Tongue (tissue), 1 donor: ENCODE measurements at regions not wholly inside any gene's neighbourhood (a gene's known extent, or its start where the extent isn't known, plus 50 kb on each side); places are given as distances from the start of the nearest gene placed in this dataset.

ENCODE experiments used
- DNase-seq: peaks from one replicate; pipeline ENCODE4 v3.0.0-alpha.2; 2015

- DNase-seq: peak; percentile 39
Measured at GRCh38 chr1:193588311-193589082, 402.1 kb upstream of the B3GALT2 start.

GRCh38 chr1:193584731-193585239, 398.4 kb upstream of the B3GALT2 start:
- no peak for DNase-seq

GRCh38 chr1:193581341-193581740, 394.9 kb upstream of the B3GALT2 start:
- DNase-seq: peak; percentile 63

GRCh38 chr1:193580419-193580818, 394.0 kb upstream of the B3GALT2 start:
- no peak for DNase-seq

- DNase-seq: no peak
Measured at GRCh38 chr1:193579323-193579722, 392.9 kb upstream of the B3GALT2 start.

- DNase-seq: no peak
Measured at GRCh38 chr1:193574913-193575312, 388.5 kb upstream of the B3GALT2 start.

GRCh38 chr1:193569983-193570269, 383.5 kb upstream of the B3GALT2 start:
- DNase-seq: no peak

GRCh38 chr1:193569096-193569982, 382.9 kb upstream of the B3GALT2 start:
- DNase-seq: no peak

- DNase-seq: no peak
Measured at GRCh38 chr1:193568512-193568911, 382.1 kb upstream of the B3GALT2 start.

- no peak for DNase-seq
Measured at GRCh38 chr1:193567937-193568336, 381.5 kb upstream of the B3GALT2 start.

GRCh38 chr1:193566735-193567134, 380.3 kb upstream of the B3GALT2 start:
- DNase-seq: no peak

- no peak for DNase-seq
Measured at GRCh38 chr1:193565971-193566577, 379.7 kb upstream of the B3GALT2 start.

GRCh38 chr1:193562121-193562520, 375.7 kb upstream of the B3GALT2 start:
- DNase-seq: no peak

GRCh38 chr1:193558491-193559028, 372.1 kb upstream of the B3GALT2 start:
- DNase-seq: no peak

- DNase-seq: no peak
Measured at GRCh38 chr1:193555662-193556441, 369.4 kb upstream of the B3GALT2 start.

- no peak for DNase-seq
Measured at GRCh38 chr1:193553564-193553963, 367.2 kb upstream of the B3GALT2 start.

GRCh38 chr1:193552274-193552673, 365.9 kb upstream of the B3GALT2 start:
- DNase-seq: no peak

GRCh38 chr1:193549081-193549480, 362.7 kb upstream of the B3GALT2 start:
- DNase-seq: no peak

- no peak for DNase-seq
Measured at GRCh38 chr1:193545171-193545570, 358.8 kb upstream of the B3GALT2 start.

GRCh38 chr1:193543259-193543658, 356.8 kb upstream of the B3GALT2 start:
- no peak for DNase-seq

- no peak for DNase-seq
Measured at GRCh38 chr1:193542690-193543089, 356.3 kb upstream of the B3GALT2 start.

GRCh38 chr1:193540511-193540910, 354.1 kb upstream of the B3GALT2 start:
- DNase-seq: no peak
